K562 (cell line): ENCODE measurements at regions not wholly inside any gene's neighbourhood (a gene's known extent, or its start where the extent isn't known, plus 50 kb on each side); places are given as distances from the start of the nearest gene placed in this dataset.
"Not testable (repeated sequence)": the region's sequence is repeated elsewhere in the genome, so short reads cannot be mapped to it uniquely, and the experiment has no call there.

ENCODE experiments used
- MEIS2 ChIP-seq: fragments of 450-650 bp; IDR thresholded peaks from 2 replicates; pipeline ENCODE4 v1.6.1; 2014; ENCODE audit warnings: mild to moderate bottlenecking; ENCODE audit not compliant: partially characterized antibody
- TOE1 ChIP-seq, 2 experiments: fragments of 450-650 bp in 1 of 2; sonication (generic) in 1 of 2; formaldehyde crosslinking in 1 of 2; IDR thresholded peaks; 2 replicates each; pipeline versions ENCODE4 v1.7.1 to v1.8.0; 2016 to 2022; ENCODE audit warnings: borderline replicate concordance in 2 of 2, mild to moderate bottlenecking in 2 of 2, antibody characterized with exemption in 1 of 2, inconsistent platforms in 1 of 2, low read depth in 1 of 2, missing genetic modification reagents in 1 of 2, moderate library complexity in 1 of 2
- TF ChIP-seq, protein P1 (sequence below), 3 experiments: fragments of 200-800 bp in 1 of 3; fragments of 250-450 bp in 1 of 3; fragments of 450-650 bp in 1 of 3; sonication (Bioruptor Pico) in 1 of 3; sonication (Bioruptor generic) in 1 of 3; formaldehyde crosslinking in 1 of 3; IDR thresholded peaks; 2 replicates each; pipeline versions ENCODE4 v1.6.1 to v1.8.0; 2016 to 2022; ENCODE audit warnings: mild to moderate bottlenecking in 2 of 3, missing genetic modification characterization in 2 of 3, missing compliant biosample characterization in 1 of 3, moderate library complexity in 1 of 3
- TF ChIP-seq, protein P2 (sequence below): sonication (generic); formaldehyde crosslinking; IDR thresholded peaks from 2 replicates; pipeline ENCODE4 v1.8.1; 2023; ENCODE audit warnings: mild to moderate bottlenecking, missing genetic modification reagents
- TF ChIP-seq, protein P3 (sequence below), 2 experiments: IDR thresholded peaks in 1 of 2; conservative IDR thresholded peaks in 1 of 2; 2 replicates each; pipeline ENCODE4 v1.6.1; 2016; ENCODE audit warnings: low read depth in 2 of 2, mild to moderate bottlenecking in 1 of 2, missing compliant biosample characterization in 1 of 2, missing genetic modification characterization in 1 of 2, moderate library complexity in 1 of 2
- TF ChIP-seq, protein P4 (sequence below): sonication (generic); formaldehyde crosslinking; IDR thresholded peaks from 2 replicates; pipeline ENCODE4 v1.5.0; 2020; ENCODE audit warnings: missing genetic modification reagents

DNA sequence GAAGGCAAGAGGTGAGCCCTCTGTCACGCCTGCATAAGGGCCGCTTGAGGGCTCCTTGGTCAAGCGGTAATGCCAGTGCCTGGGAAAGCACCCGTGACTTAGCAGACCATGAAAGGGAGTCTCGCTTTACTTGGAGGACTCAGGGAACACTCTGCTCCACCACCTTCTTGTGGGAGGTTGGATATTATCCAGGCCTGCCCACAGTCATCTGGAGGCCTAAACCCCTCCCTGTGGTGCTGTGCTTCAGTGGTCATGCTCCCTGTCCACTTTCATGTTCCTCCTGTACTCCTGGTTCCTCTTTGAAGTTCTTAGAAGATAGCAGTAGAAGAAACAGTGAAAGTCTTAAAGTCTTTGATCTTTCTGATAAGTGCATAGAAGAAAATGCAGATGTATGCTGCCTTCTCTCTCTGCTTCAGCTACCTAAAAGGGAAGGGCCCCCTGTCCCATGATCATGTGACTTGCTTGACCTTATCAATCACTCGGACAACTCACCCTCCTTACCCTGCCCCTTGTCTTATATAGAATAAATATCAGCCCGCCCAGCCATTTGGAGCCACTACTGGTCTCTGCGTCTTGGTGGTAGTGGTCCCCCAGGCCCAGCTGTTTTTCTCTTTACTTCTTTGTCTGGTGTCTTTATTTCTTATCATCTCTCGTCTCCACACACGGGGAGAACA, 76.8 kb upstream of the GRIN2A start (continued):
- TF ChIP-seq, protein P1, sequence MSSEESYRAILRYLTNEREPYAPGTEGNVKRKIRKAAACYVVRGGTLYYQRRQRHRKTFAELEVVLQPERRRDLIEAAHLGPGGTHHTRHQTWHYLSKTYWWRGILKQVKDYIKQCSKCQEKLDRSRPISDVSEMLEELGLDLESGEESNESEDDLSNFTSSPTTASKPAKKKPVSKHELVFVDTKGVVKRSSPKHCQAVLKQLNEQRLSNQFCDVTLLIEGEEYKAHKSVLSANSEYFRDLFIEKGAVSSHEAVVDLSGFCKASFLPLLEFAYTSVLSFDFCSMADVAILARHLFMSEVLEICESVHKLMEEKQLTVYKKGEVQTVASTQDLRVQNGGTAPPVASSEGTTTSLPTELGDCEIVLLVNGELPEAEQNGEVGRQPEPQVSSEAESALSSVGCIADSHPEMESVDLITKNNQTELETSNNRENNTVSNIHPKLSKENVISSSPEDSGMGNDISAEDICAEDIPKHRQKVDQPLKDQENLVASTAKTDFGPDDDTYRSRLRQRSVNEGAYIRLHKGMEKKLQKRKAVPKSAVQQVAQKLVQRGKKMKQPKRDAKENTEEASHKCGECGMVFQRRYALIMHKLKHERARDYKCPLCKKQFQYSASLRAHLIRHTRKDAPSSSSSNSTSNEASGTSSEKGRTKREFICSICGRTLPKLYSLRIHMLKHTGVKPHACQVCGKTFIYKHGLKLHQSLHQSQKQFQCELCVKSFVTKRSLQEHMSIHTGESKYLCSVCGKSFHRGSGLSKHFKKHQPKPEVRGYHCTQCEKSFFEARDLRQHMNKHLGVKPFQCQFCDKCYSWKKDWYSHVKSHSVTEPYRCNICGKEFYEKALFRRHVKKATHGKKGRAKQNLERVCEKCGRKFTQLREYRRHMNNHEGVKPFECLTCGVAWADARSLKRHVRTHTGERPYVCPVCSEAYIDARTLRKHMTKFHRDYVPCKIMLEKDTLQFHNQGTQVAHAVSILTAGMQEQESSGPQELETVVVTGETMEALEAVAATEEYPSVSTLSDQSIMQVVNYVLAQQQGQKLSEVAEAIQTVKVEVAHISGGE (CRISPR knock-in tag; IDR thresholded peaks at IDR 0.05), result peak in 1 of 3 experiments; percentile 89; a peak in 2 of 6 replicates
- TF ChIP-seq TOE1 (IDR thresholded peaks at IDR 0.05; ENCODE audit: borderline replicate concordance), result 0 out of 2 replicates have a peak, but pooled peaks have one; percentile 55
- TF ChIP-seq TOE1 (CRISPR knock-in tag; IDR thresholded peaks at IDR 0.05; ENCODE audit: borderline replicate concordance, low read depth), result not testable (repeated sequence)
- TF ChIP-seq, protein P2, sequence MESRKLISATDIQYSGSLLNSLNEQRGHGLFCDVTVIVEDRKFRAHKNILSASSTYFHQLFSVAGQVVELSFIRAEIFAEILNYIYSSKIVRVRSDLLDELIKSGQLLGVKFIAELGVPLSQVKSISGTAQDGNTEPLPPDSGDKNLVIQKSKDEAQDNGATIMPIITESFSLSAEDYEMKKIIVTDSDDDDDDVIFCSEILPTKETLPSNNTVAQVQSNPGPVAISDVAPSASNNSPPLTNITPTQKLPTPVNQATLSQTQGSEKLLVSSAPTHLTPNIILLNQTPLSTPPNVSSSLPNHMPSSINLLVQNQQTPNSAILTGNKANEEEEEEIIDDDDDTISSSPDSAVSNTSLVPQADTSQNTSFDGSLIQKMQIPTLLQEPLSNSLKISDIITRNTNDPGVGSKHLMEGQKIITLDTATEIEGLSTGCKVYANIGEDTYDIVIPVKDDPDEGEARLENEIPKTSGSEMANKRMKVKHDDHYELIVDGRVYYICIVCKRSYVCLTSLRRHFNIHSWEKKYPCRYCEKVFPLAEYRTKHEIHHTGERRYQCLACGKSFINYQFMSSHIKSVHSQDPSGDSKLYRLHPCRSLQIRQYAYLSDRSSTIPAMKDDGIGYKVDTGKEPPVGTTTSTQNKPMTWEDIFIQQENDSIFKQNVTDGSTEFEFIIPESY (CRISPR knock-in tag), result peak; percentile 44; the same call in 1 of the 2 replicates
- TF ChIP-seq, protein P3, sequence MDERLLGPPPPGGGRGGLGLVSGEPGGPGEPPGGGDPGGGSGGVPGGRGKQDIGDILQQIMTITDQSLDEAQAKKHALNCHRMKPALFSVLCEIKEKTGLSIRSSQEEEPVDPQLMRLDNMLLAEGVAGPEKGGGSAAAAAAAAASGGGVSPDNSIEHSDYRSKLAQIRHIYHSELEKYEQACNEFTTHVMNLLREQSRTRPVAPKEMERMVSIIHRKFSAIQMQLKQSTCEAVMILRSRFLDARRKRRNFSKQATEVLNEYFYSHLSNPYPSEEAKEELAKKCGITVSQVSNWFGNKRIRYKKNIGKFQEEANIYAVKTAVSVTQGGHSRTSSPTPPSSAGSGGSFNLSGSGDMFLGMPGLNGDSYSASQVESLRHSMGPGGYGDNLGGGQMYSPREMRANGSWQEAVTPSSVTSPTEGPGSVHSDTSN (CRISPR knock-in tag; IDR thresholded peaks at IDR 0.05; ENCODE audit: low read depth), result not testable (repeated sequence)
- TF ChIP-seq, protein P3 (tag; conservative IDR thresholded peaks at IDR 0.05; ENCODE audit: low read depth), result peak; percentile 52; the same call in 1 of the 2 replicates
- peak; percentile 69 for TF ChIP-seq MEIS2
- TF ChIP-seq, protein P4, sequence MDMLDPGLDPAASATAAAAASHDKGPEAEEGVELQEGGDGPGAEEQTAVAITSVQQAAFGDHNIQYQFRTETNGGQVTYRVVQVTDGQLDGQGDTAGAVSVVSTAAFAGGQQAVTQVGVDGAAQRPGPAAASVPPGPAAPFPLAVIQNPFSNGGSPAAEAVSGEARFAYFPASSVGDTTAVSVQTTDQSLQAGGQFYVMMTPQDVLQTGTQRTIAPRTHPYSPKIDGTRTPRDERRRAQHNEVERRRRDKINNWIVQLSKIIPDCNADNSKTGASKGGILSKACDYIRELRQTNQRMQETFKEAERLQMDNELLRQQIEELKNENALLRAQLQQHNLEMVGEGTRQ, result peak; percentile 49
